ENCODE measurements at regions not wholly inside any gene's neighbourhood (a gene's known extent, or its start where the extent isn't known, plus 50 kb on each side); places are given as distances from the start of the nearest gene placed in this dataset.

- Mint-ChIP-seq H3K9me3 (no peaks in the 10 kb centered on the region), H3K27ac (no peak overlapping the region), H3K4me3 (no peak overlapping the region), H3K27me3 (ENCODE audit: insufficient read depth, low read depth) (peaks cover 6% of the 10 kb centered on the region), H3K36me3 (no peaks in the 10 kb centered on the region), H3K4me1 (peaks cover 14% of the 10 kb centered on the region)
- H3K36me3 ChIP-seq, result no peaks in the 10 kb centered on the region
- no peak overlapping the region for H3K4me3 ChIP-seq
- H3K9me3 ChIP-seq (ENCODE audit: low read depth), result no peaks in the 10 kb centered on the region
- no peaks in the 10 kb centered on the region for H3K4me1 ChIP-seq
- no peaks in the 10 kb centered on the region for H3K79me2 ChIP-seq (ENCODE audit: low read depth)
- peak overlapping the region; percentile 53 for H2AFZ ChIP-seq (replicated peaks)
- TF ChIP-seq EZH2phosphoT487 (IDR thresholded peaks at IDR 0.05) (no peak), EZH2 (IDR thresholded peaks at IDR 0.05) (no peak), CTCF (IDR thresholded peaks at IDR 0.05) (no peak)
- H3K9ac ChIP-seq, result no peak overlapping the region
- DNase-seq (ENCODE audit: low spot score), result no peak
- no peak overlapping the region for H3K27ac ChIP-seq
- no peak overlapping the region for H3K4me2 ChIP-seq
- H3K27me3 ChIP-seq, result no peaks in the 10 kb centered on the region
- no peaks in the 10 kb centered on the region for H4K20me1 ChIP-seq (ENCODE audit: low read depth)
- H3F3A ChIP-seq (ENCODE audit: low read depth), result no peaks in the 10 kb centered on the region
Observed at GRCh38 chr13:30364876-30365275, 57.4 kb upstream of the UBE2L5 start.

- Histone ChIP-seq H3K27me3 (no peaks in the 10 kb centered on the region), H3K79me2 (ENCODE audit: low read depth) (no peaks in the 10 kb centered on the region), H2AFZ (replicated peaks) (no peak overlapping the region), H4K20me1 (ENCODE audit: low read depth) (no peaks in the 10 kb centered on the region), H3K36me3 (no peaks in the 10 kb centered on the region), H3K9me3 (ENCODE audit: low read depth) (no peaks in the 10 kb centered on the region), H3K4me1 (no peaks in the 10 kb centered on the region), H3K9ac (no peak overlapping the region), H3K27ac (no peak overlapping the region), H3F3A (ENCODE audit: low read depth) (no peaks in the 10 kb centered on the region), H3K4me2 (no peak overlapping the region), H3K4me3 (no peak overlapping the region)
- H3K27ac Mint-ChIP-seq, result no peak overlapping the region
- H3K27me3 Mint-ChIP-seq (ENCODE audit: insufficient read depth, low read depth), result peaks cover 3% of the 10 kb centered on the region
- no peak for TF ChIP-seq CTCF (IDR thresholded peaks at IDR 0.05)
- no peak for TF ChIP-seq EZH2phosphoT487 (IDR thresholded peaks at IDR 0.05)
- no peak for TF ChIP-seq EZH2 (IDR thresholded peaks at IDR 0.05)
- DNase-seq (ENCODE audit: low spot score), result no peak
- no peaks in the 10 kb centered on the region for H3K9me3 Mint-ChIP-seq
- peaks cover 14% of the 10 kb centered on the region for H3K4me1 Mint-ChIP-seq
- H3K36me3 Mint-ChIP-seq, result no peaks in the 10 kb centered on the region
- H3K4me3 Mint-ChIP-seq, result no peak overlapping the region
Observed at GRCh38 chr13:30366088-30366487, 56.2 kb upstream of the UBE2L5 start.

GRCh38 chr13:30367296-30367695, 55.0 kb upstream of the UBE2L5 start:
- Histone ChIP-seq H2AFZ (replicated peaks) (no peak overlapping the region), H3K36me3 (no peaks in the 10 kb centered on the region), H3K4me2 (no peak overlapping the region)

More at GRCh38 chr13:30367296-30367695, 55.0 kb upstream of the UBE2L5 start:
- no peak overlapping the region for H3K4me3 ChIP-seq
- no peaks in the 10 kb centered on the region for H3K27me3 ChIP-seq
- no peaks in the 10 kb centered on the region for H3K4me1 ChIP-seq
- H3K9me3 ChIP-seq (ENCODE audit: low read depth), result no peaks in the 10 kb centered on the region
- Mint-ChIP-seq H3K4me1 (peaks cover 14% of the 10 kb centered on the region), H3K9me3 (no peaks in the 10 kb centered on the region), H3K27me3 (ENCODE audit: insufficient read depth, low read depth) (peaks cover 3% of the 10 kb centered on the region), H3K36me3 (no peaks in the 10 kb centered on the region), H3K4me3 (no peak overlapping the region), H3K27ac (no peak overlapping the region)
- H3K79me2 ChIP-seq (ENCODE audit: low read depth), result no peaks in the 10 kb centered on the region
- H3K27ac ChIP-seq, result no peak overlapping the region
- DNase-seq (ENCODE audit: low spot score), result no peak
- H3F3A ChIP-seq (ENCODE audit: low read depth), result no peaks in the 10 kb centered on the region
- no peaks in the 10 kb centered on the region for H4K20me1 ChIP-seq (ENCODE audit: low read depth)
- H3K9ac ChIP-seq, result no peak overlapping the region
- TF ChIP-seq CTCF (IDR thresholded peaks at IDR 0.05), result no peak
- TF ChIP-seq EZH2phosphoT487 (IDR thresholded peaks at IDR 0.05), result no peak
- no peak for TF ChIP-seq EZH2 (IDR thresholded peaks at IDR 0.05)

All from neural progenitor cell (in vitro differentiated cells).